Thymus (tissue), 11 donors: ENCODE measurements at regions not wholly inside any gene's neighbourhood (a gene's known extent, or its start where the extent isn't known, plus 50 kb on each side); places are given as distances from the start of the nearest gene placed in this dataset.

Experiments used
- DNase-seq, 9 donors: peaks; one replicate each; pipeline ENCODE4 v3.0.0-alpha.2; 2013; ENCODE audit warnings: low spot score in 9 of 9, low read depth in 6 of 9, missing footprints in 1 of 9
- H3K27ac ChIP-seq, 2 donors: one replicate each; pipeline ENCODE4 v1.5.1; 2013; ENCODE audit warnings: control low read depth in 1 of 2, low read depth in 1 of 2, low read length in 1 of 2, mild to moderate bottlenecking in 1 of 2, moderate library complexity in 1 of 2
- H3K27me3 ChIP-seq, 2 donors: one replicate each; pipeline ENCODE4 v1.5.1; 2013; ENCODE audit warnings: low read length in 1 of 2; ENCODE audit not compliant: control insufficient read depth in 2 of 2, insufficient read depth in 1 of 2
- H3K36me3 ChIP-seq, 2 donors: one replicate each; pipeline ENCODE4 v1.5.1; 2013; ENCODE audit warnings: low read length in 1 of 2, mild to moderate bottlenecking in 1 of 2, moderate library complexity in 1 of 2; ENCODE audit not compliant: control insufficient read depth in 2 of 2, insufficient read depth in 2 of 2
- H3K4me1 ChIP-seq, 2 donors: one replicate each; pipeline ENCODE4 v1.5.1; 2013; ENCODE audit warnings: low read length in 2 of 2; ENCODE audit not compliant: control insufficient read depth in 2 of 2, insufficient read depth in 2 of 2
- H3K4me3 ChIP-seq, 2 donors: one replicate each; pipeline ENCODE4 v1.5.1; 2013; ENCODE audit warnings: low read length in 2 of 2, control low read depth in 1 of 2, mild to moderate bottlenecking in 1 of 2
- H3K9me3 ChIP-seq, 2 donors: one replicate each; pipeline ENCODE4 v1.5.1; 2013; ENCODE audit warnings: low read length in 1 of 2, mild to moderate bottlenecking in 1 of 2; ENCODE audit not compliant: control insufficient read depth in 2 of 2, insufficient read depth in 1 of 2
- WGBS: extraction: QIAGEN DNeasy Blood & Tissue Kit; methylation state at CpG from one replicate; pipeline ENCODE4 v1.1.7; 2013; 5-methylcytosine and 5-hydroxymethylcytosine counted together
- donor health status: healthy.

- Histone ChIP-seq H3K9me3 (no peaks in the 10 kb centered on the region), H3K27me3 (no peaks in the 10 kb centered on the region), H3K4me3 (no peak overlapping the region), H3K4me1 (peaks cover 0 to 5% of the 10 kb centered on the region in 2 donors), H3K27ac (no peak overlapping the region), H3K36me3 (no peaks in the 10 kb centered on the region)
- 97% methylated on average over 3 of the region's 3 CpGs for WGBS
- DNase-seq, result no peak
These were observed 95.0 kb downstream of the NFKBIZ start for GRCh38 chr3:101944308-101944707.

DNA sequence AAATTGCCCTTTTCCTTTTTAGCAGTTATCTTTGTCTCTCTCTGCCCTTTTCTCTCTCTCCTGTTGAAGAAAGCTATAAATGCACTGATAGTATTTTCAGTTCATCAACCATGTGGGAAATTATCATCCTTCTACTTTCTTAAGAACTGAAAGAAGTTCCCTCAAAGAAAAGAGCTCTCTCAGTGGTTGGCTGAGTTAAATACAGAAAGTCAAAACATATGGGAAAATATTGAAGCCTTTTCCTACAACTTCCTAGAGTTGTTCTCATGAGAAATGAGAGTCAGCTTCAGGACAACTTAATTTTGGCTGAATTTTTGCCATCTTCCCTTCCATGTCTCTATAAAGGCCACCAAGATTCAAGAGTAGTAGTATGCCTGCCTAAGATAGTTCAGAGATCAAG, 96.7 kb downstream of the NFKBIZ start:
- Histone ChIP-seq H3K4me3 (no peak overlapping the region), H3K36me3 (no peaks in the 10 kb centered on the region), H3K27me3 (no peaks in the 10 kb centered on the region), H3K4me1 (no peaks in the 10 kb centered on the region), H3K9me3 (no peaks in the 10 kb centered on the region), H3K27ac (no peak overlapping the region)
- DNase-seq, result no peak

GRCh38 chr3:101946906-101947305, 97.6 kb downstream of the NFKBIZ start:
- H3K36me3 ChIP-seq, result no peaks in the 10 kb centered on the region
- no peak overlapping the region for H3K4me3 ChIP-seq
- no peak overlapping the region for H3K27ac ChIP-seq
- DNase-seq, result no peak
- H3K9me3 ChIP-seq, result no peaks in the 10 kb centered on the region
- H3K27me3 ChIP-seq, result no peaks in the 10 kb centered on the region
- no peaks in the 10 kb centered on the region for H3K4me1 ChIP-seq
- WGBS, result 79% methylated on average over 3 of the region's 3 CpGs

- no peak overlapping the region for H3K27ac ChIP-seq
- DNase-seq, result no peak
- 94% methylated on average over 4 of the region's 4 CpGs for WGBS
These were observed 101.2 kb downstream of the NFKBIZ start for GRCh38 chr3:101950510-101950909.

GRCh38 chr3:101950985-101951733, 101.8 kb downstream of the NFKBIZ start:
- Histone ChIP-seq H3K9me3 (no peaks in the 10 kb centered on the region), H3K27me3 (no peaks in the 10 kb centered on the region), H3K36me3 (no peaks in the 10 kb centered on the region), H3K27ac (no peak overlapping the region), H3K4me3 (no peak overlapping the region), H3K4me1 (no peaks in the 10 kb centered on the region)
- 98% methylated on average over 1 of the region's 1 CpG for WGBS
- DNase-seq, result no peak

More at GRCh38 chr3:101950510-101950909, 101.2 kb downstream of the NFKBIZ start:
- H3K9me3 ChIP-seq, result no peaks in the 10 kb centered on the region
- no peaks in the 10 kb centered on the region for H3K4me1 ChIP-seq
- H3K27me3 ChIP-seq, result no peaks in the 10 kb centered on the region
- no peaks in the 10 kb centered on the region for H3K36me3 ChIP-seq
- H3K4me3 ChIP-seq, result no peak overlapping the region

- no peak for DNase-seq
- no peaks in the 10 kb centered on the region for H3K4me1 ChIP-seq
- H3K27ac ChIP-seq, result no peak overlapping the region
- no peaks in the 10 kb centered on the region for H3K36me3 ChIP-seq
- no peak overlapping the region for H3K4me3 ChIP-seq
- H3K27me3 ChIP-seq, result no peaks in the 10 kb centered on the region
- WGBS, result 95% methylated on average over 6 of the region's 6 CpGs
- no peaks in the 10 kb centered on the region for H3K9me3 ChIP-seq
These were observed 105.0 kb downstream of the NFKBIZ start for GRCh38 chr3:101954361-101954760.

DNA sequence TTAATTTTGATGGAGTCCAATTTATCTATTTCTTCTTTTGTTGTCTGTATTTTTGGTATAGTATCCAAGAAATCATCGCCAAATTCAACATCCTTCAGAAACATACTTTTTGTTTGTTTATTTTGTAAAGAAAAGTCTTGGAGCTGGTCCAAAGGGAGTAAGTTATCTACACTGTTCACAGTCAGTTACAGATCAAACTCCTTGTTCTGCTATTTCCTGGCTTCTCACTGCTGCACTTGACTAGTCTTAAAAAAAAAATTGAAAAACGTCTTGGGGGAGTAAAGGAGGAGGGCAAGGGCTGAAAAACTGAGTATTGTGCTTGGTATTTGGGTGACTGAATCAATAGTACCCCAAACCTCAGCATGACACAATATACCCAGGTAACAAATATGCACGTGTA, 105.6 kb downstream of the NFKBIZ start:
- WGBS, result 56% methylated on average over 3 of the region's 3 CpGs
- DNase-seq, result no peak

GRCh38 chr3:101962055-101962454, 112.7 kb downstream of the NFKBIZ start:
- no peak for DNase-seq
- no peaks in the 10 kb centered on the region for H3K4me1 ChIP-seq
- 95% methylated on average over 1 of the region's 1 CpG for WGBS
- H3K9me3 ChIP-seq, result no peaks in the 10 kb centered on the region
- no peaks in the 10 kb centered on the region for H3K36me3 ChIP-seq
- no peaks in the 10 kb centered on the region for H3K27me3 ChIP-seq
- H3K4me3 ChIP-seq, result no peak overlapping the region
- H3K27ac ChIP-seq, result no peak overlapping the region

More for the DNA sequence above, 105.6 kb downstream of the NFKBIZ start:
- Histone ChIP-seq H3K9me3 (no peaks in the 10 kb centered on the region), H3K4me3 (no peak overlapping the region), H3K4me1 (no peaks in the 10 kb centered on the region), H3K36me3 (no peaks in the 10 kb centered on the region), H3K27me3 (no peaks in the 10 kb centered on the region), H3K27ac (no peak overlapping the region)

DNA sequence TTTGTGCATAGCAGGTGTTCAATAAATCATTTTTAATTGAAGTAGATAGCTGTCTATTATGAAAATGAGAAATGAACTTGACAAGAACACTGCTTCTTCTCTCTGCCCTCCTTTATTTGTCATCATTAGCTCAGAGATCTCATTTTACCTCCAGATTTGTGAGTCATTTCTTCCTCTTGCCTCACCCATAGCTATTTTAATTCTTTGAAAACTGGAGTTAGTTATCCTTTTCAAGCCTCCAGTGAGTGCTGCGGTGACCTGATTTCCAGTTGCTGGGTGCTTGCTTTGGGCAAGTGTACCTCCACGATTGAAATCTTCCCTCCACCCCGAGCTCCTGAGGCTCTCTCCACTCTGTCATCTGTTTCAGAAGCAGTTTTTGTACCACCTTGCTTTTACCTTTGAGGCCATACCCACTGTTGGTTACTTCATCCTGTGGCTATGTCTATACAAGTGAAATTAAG, 114.6 kb downstream of the NFKBIZ start:
- Histone ChIP-seq H3K36me3 (no peaks in the 10 kb centered on the region), H3K9me3 (no peaks in the 10 kb centered on the region), H3K27ac (no peak overlapping the region), H3K27me3 (no peaks in the 10 kb centered on the region), H3K4me3 (no peak overlapping the region), H3K4me1 (no peaks in the 10 kb centered on the region)
- 93% methylated on average over 3 of the region's 3 CpGs for WGBS
- no peak for DNase-seq
